ENCODE measurements at regions not wholly inside any gene's neighbourhood (a gene's known extent, or its start where the extent isn't known, plus 50 kb on each side); places are given as distances from the start of the nearest gene placed in this dataset.

DNA sequence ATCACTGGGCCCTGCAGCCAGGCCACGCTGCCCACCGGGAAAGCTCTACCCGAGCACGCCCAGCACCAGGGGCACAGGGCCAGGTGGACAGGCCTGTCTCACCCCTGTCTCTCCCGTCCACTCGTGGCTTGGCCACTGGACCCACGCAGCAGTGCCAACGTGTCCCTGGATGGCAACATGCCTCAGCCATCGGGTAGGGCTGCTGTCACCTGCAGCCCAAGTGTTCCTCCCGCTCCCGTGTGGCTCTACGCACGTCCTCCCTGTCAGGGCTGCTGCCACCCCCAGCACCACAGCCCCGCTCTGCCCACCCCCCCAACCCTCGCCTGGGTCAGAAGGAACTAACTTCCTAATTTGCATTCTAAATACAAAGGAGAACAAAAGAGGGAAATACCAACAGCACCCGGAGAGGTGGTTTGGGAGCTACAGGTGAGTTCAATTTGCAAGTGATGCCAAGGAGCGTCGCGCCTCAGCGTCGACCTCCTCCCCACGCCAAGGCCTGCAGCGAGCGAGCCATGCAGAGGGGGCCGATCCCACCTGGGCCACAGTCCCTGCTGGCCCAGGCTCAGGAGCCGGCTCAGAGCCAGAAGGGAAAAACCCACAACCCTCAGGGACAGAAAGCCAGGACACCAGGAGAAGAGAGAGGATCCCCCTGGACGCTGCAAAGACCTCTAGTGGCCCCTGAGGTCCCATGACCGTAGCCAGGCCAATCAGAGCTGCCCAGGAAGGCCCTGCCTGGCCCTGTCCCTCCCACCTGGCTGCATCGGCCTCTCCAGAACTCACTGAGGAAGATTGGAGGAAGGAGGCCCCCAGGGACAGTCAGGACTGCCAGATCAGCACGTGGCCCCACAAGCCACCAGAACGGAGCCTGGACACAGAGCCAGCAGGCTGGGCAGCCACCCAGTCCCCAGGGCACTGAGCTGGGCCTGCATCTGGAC, 128.4 kb upstream of the SPACA7 start:
- TF ChIP-seq, protein P1, sequence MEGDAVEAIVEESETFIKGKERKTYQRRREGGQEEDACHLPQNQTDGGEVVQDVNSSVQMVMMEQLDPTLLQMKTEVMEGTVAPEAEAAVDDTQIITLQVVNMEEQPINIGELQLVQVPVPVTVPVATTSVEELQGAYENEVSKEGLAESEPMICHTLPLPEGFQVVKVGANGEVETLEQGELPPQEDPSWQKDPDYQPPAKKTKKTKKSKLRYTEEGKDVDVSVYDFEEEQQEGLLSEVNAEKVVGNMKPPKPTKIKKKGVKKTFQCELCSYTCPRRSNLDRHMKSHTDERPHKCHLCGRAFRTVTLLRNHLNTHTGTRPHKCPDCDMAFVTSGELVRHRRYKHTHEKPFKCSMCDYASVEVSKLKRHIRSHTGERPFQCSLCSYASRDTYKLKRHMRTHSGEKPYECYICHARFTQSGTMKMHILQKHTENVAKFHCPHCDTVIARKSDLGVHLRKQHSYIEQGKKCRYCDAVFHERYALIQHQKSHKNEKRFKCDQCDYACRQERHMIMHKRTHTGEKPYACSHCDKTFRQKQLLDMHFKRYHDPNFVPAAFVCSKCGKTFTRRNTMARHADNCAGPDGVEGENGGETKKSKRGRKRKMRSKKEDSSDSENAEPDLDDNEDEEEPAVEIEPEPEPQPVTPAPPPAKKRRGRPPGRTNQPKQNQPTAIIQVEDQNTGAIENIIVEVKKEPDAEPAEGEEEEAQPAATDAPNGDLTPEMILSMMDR (IDR thresholded peaks at IDR 0.05; ENCODE audit: poor library complexity): no peak
- TF ChIP-seq EZH2 (IDR thresholded peaks at IDR 0.05; ENCODE audit: borderline replicate concordance): no peak
